Keratinocyte (primary cell): ENCODE measurements at regions not wholly inside any gene's neighbourhood (a gene's known extent, or its start where the extent isn't known, plus 50 kb on each side); places are given as distances from the start of the nearest gene placed in this dataset.

Experiments
- DNase-seq: peaks from one replicate; pipeline ENCODE4 v3.0.0-alpha.2; 2011; ENCODE audit warnings: low read depth, missing footprints, low spot score
- FAIRE-seq: peaks from 2 replicates; lab custom pipeline; 2011; peaks lifted over from hg19 to GRCh38; lab: Jason Lieb, UNC
- H2AFZ ChIP-seq: 2 replicates; pipeline ENCODE4 v1.6.0; 2012; ENCODE audit warnings: low read length, control low read depth, inconsistent platforms; ENCODE audit not compliant: control insufficient read depth
- H3K27ac ChIP-seq: 2 replicates; pipeline ENCODE4 v1.5.1; 2011; ENCODE audit warnings: low read length; ENCODE audit not compliant: control insufficient read depth, insufficient read depth
- H3K27me3 ChIP-seq: 3 replicates; pipeline ENCODE4 v1.6.0; 2011; ENCODE audit warnings: low read length; ENCODE audit not compliant: control insufficient read depth, insufficient read depth; ENCODE audit errors: extremely low read depth
- H3K36me3 ChIP-seq, 2 experiments: 2 replicates in 1 of 2; 3 replicates in 1 of 2; pipeline ENCODE4 v1.5.1; 2011; ENCODE audit warnings: low read length in 2 of 2, mild to moderate bottlenecking in 1 of 2; ENCODE audit not compliant: control insufficient read depth in 2 of 2, insufficient read depth in 2 of 2; ENCODE audit errors: extremely low read depth in 1 of 2
- H3K4me1 ChIP-seq: 3 replicates; pipeline ENCODE4 v1.5.1; 2011; ENCODE audit warnings: low read length; ENCODE audit not compliant: control insufficient read depth, insufficient read depth; ENCODE audit errors: extremely low read depth
- H3K4me2 ChIP-seq: 3 replicates; pipeline ENCODE4 v1.6.0; 2011; ENCODE audit warnings: low read depth, low read length; ENCODE audit not compliant: control insufficient read depth, insufficient read depth; ENCODE audit errors: extremely low read depth
- H3K4me3 ChIP-seq, 3 experiments: fragments of 200-600 bp in 1 of 3; sonication (generic) in 1 of 3; 2 replicates in 2 of 3; 3 replicates in 1 of 3; pipeline ENCODE4 v1.5.1; 2011 to 2016; ENCODE audit warnings: low read length in 3 of 3, mild to moderate bottlenecking in 3 of 3, control low read depth in 2 of 3, inconsistent platforms in 1 of 3, low read depth in 1 of 3, mixed read lengths in 1 of 3, mixed run types in 1 of 3, moderate library complexity in 1 of 3; ENCODE audit not compliant: control insufficient read depth in 2 of 3, insufficient read depth in 2 of 3; ENCODE audit errors: extremely low read depth in 1 of 3
- H3K79me2 ChIP-seq: 2 replicates; pipeline ENCODE4 v1.6.0; 2012; ENCODE audit warnings: low read length; ENCODE audit not compliant: control insufficient read depth, insufficient read depth
- H3K9ac ChIP-seq: 3 replicates; pipeline ENCODE4 v1.6.0; 2011; ENCODE audit warnings: low read length; ENCODE audit not compliant: control insufficient read depth, insufficient read depth; ENCODE audit errors: extremely low read depth
- H3K9me1 ChIP-seq: 3 replicates; pipeline ENCODE4 v1.6.0; 2011; ENCODE audit warnings: low read length; ENCODE audit not compliant: control insufficient read depth, insufficient read depth; ENCODE audit errors: extremely low read depth
- H3K9me3 ChIP-seq: 2 replicates; pipeline ENCODE4 v1.5.1; 2012; ENCODE audit warnings: low read depth, low read length; ENCODE audit not compliant: control insufficient read depth
- H4K20me1 ChIP-seq: 3 replicates; pipeline ENCODE4 v1.6.0; 2011; ENCODE audit warnings: low read length; ENCODE audit not compliant: control insufficient read depth, insufficient read depth; ENCODE audit errors: extremely low read depth
- EZH2 ChIP-seq: IDR thresholded peaks from one replicate; pipeline ENCODE4 v1.6.1; 2012; ENCODE audit warnings: inconsistent platforms, mild to moderate bottlenecking, low read length, moderate library complexity
- dilution Hi-C: fragments of 300-500 bp; cut with MboI; formaldehyde crosslinking; loops from one replicate; pipeline ENCODE4 v1.7.0; 2020; ENCODE audit warnings: low sequenced_read_pairs; ENCODE audit not compliant: extremely low pct_ligation_motif_present
- TF ChIP-seq, protein P1 (sequence below), 3 experiments: IDR thresholded peaks in 1 of 3; conservative IDR thresholded peaks in 1 of 3; optimal IDR thresholded peaks in 1 of 3; 2 replicates in 2 of 3; 3 replicates in 1 of 3; pipeline versions ENCODE3 to v1.5.1; 2011; ENCODE audit warnings: low read length in 3 of 3, mild to moderate bottlenecking in 3 of 3, moderate library complexity in 2 of 3, control low read depth in 1 of 3, inconsistent platforms in 1 of 3; ENCODE audit not compliant: insufficient read depth in 2 of 3; ENCODE audit errors: extremely low read depth in 1 of 3

- Histone ChIP-seq H3K79me2 (no peaks in the 10 kb centered on the region), H3K36me3 (no peaks in the 10 kb centered on the region), H4K20me1 (no peaks in the 10 kb centered on the region), H3K9ac (no peak overlapping the region), H3K4me1 (no peaks in the 10 kb centered on the region), H3K27ac (no peak overlapping the region), H2AFZ (no peak overlapping the region), H3K9me1 (no peaks in the 10 kb centered on the region), H3K27me3 (peaks cover 3% of the 10 kb centered on the region), H3K9me3 (peaks cover 2% of the 10 kb centered on the region), H3K4me2 (no peak overlapping the region), H3K4me3 (no peak overlapping the region)
- dilution Hi-C loops, result no loop called here
- TF ChIP-seq EZH2, result no peak
- TF ChIP-seq, protein P1, sequence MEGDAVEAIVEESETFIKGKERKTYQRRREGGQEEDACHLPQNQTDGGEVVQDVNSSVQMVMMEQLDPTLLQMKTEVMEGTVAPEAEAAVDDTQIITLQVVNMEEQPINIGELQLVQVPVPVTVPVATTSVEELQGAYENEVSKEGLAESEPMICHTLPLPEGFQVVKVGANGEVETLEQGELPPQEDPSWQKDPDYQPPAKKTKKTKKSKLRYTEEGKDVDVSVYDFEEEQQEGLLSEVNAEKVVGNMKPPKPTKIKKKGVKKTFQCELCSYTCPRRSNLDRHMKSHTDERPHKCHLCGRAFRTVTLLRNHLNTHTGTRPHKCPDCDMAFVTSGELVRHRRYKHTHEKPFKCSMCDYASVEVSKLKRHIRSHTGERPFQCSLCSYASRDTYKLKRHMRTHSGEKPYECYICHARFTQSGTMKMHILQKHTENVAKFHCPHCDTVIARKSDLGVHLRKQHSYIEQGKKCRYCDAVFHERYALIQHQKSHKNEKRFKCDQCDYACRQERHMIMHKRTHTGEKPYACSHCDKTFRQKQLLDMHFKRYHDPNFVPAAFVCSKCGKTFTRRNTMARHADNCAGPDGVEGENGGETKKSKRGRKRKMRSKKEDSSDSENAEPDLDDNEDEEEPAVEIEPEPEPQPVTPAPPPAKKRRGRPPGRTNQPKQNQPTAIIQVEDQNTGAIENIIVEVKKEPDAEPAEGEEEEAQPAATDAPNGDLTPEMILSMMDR (optimal IDR thresholded peaks at IDR 0.05 in 1 of 3, IDR thresholded peaks at IDR 0.05 in 1 of 3, conservative IDR thresholded peaks at IDR 0.05 in 1 of 3; ENCODE audit: extremely low read depth in 1 of 3, insufficient read depth in 2 of 3, low read length in 3 of 3), result no peak
- no peak for FAIRE-seq
- no peak for DNase-seq
These were observed 506.8 kb downstream of the NPHP4 start for GRCh38 chr1:5485436-5485835.

- dilution Hi-C loops, result no loop called here
- Histone ChIP-seq H2AFZ (no peak overlapping the region), H3K9me1 (no peaks in the 10 kb centered on the region), H3K4me2 (no peak overlapping the region), H3K9me3 (peaks cover 2% of the 10 kb centered on the region), H4K20me1 (no peaks in the 10 kb centered on the region), H3K79me2 (no peaks in the 10 kb centered on the region), H3K27ac (no peak overlapping the region), H3K4me3 (no peak overlapping the region), H3K27me3 (no peaks in the 10 kb centered on the region), H3K4me1 (no peaks in the 10 kb centered on the region), H3K36me3 (no peaks in the 10 kb centered on the region), H3K9ac (no peak overlapping the region)
- DNase-seq (no peak), FAIRE-seq (no peak)
- no peak for TF ChIP-seq EZH2
- TF ChIP-seq, protein P1 (optimal IDR thresholded peaks at IDR 0.05 in 1 of 3, IDR thresholded peaks at IDR 0.05 in 1 of 3, conservative IDR thresholded peaks at IDR 0.05 in 1 of 3; ENCODE audit: extremely low read depth in 1 of 3, insufficient read depth in 2 of 3, low read length in 3 of 3), result no peak
These were observed 507.6 kb downstream of the NPHP4 start for GRCh38 chr1:5484451-5485165.
